Liver (tissue), 3 donors: ENCODE measurements at regions not wholly inside any gene's neighbourhood (a gene's known extent, or its start where the extent isn't known, plus 50 kb on each side); places are given as distances from the start of the nearest gene placed in this dataset.

Experiments
- CTCF ChIP-seq: fragments of 150-350 bp; IDR thresholded peaks from 2 replicates; pipeline ENCODE4 v1.5.1; 2017; ENCODE audit warnings: improper control_type of control experiment, low read depth, low read length; ENCODE audit not compliant: missing input control
- MAX ChIP-seq: IDR thresholded peaks from 2 replicates; pipeline ENCODE4 v1.6.1; 2016; ENCODE audit warnings: antibody characterized with exemption
- RAD21 ChIP-seq, 2 donors: IDR thresholded peaks; 2 replicates each; pipeline ENCODE4 v1.6.1; 2016; ENCODE audit warnings: antibody characterized with exemption in 2 of 2, mild to moderate bottlenecking in 2 of 2
- SP1 ChIP-seq: IDR thresholded peaks from 2 replicates; pipeline ENCODE4 v1.6.1; 2018; ENCODE audit warnings: antibody characterized with exemption, mild to moderate bottlenecking
- donor health status: healthy.
- donor health status: healthy.

- TF ChIP-seq CTCF (no peak), RAD21 (IDR thresholded peaks at IDR 0.05) (no peak), SP1 (no peak), MAX (no peak)
Measured at GRCh38 chr2:83565626-83566025, 893.5 kb downstream of the SUCLG1 start.
